ENCODE measurements at regions not wholly inside any gene's neighbourhood (a gene's known extent, or its start where the extent isn't known, plus 50 kb on each side); places are given as distances from the start of the nearest gene placed in this dataset.

- TF ChIP-seq TAF1 (IDR thresholded peaks at IDR 0.05; ENCODE audit: borderline replicate concordance, insufficient read depth, low read length) (no peak), FOXP2 (optimal IDR thresholded peaks at IDR 0.05; ENCODE audit: borderline replicate concordance, extremely low read depth, extremely low read length, insufficient read depth) (no peak), SIN3A (IDR thresholded peaks at IDR 0.05; ENCODE audit: borderline replicate concordance, insufficient read depth, low read length) (no peak), POLR2AphosphoS5 (IDR thresholded peaks at IDR 0.05; ENCODE audit: low read depth, low read length) (no peak), REST (IDR thresholded peaks at IDR 0.05; ENCODE audit: insufficient read depth in 1 of 2, low read depth in 2 of 2, low read length in 2 of 2) (no peak)
Observed at GRCh38 chr7:33779216-33779615, 126.1 kb upstream of the BMPER start.

GRCh38 chr7:33781167-33781566, 124.2 kb upstream of the BMPER start:
- no peak for TF ChIP-seq SIN3A (IDR thresholded peaks at IDR 0.05; ENCODE audit: borderline replicate concordance, insufficient read depth, low read length)
- TF ChIP-seq TAF1 (IDR thresholded peaks at IDR 0.05; ENCODE audit: borderline replicate concordance, insufficient read depth, low read length) = no peak
- no peak for TF ChIP-seq POLR2AphosphoS5 (IDR thresholded peaks at IDR 0.05; ENCODE audit: low read depth, low read length)
- TF ChIP-seq REST (IDR thresholded peaks at IDR 0.05; ENCODE audit: insufficient read depth in 1 of 2, low read depth in 2 of 2, low read length in 2 of 2) = no peak
- no peak for TF ChIP-seq FOXP2 (optimal IDR thresholded peaks at IDR 0.05; ENCODE audit: borderline replicate concordance, extremely low read depth, extremely low read length, insufficient read depth)

- TF ChIP-seq REST (IDR thresholded peaks at IDR 0.05; ENCODE audit: insufficient read depth in 1 of 2, low read depth in 2 of 2, low read length in 2 of 2) (no peak), SIN3A (IDR thresholded peaks at IDR 0.05; ENCODE audit: borderline replicate concordance, insufficient read depth, low read length) (no peak), FOXP2 (optimal IDR thresholded peaks at IDR 0.05; ENCODE audit: borderline replicate concordance, extremely low read depth, extremely low read length, insufficient read depth) (no peak), POLR2AphosphoS5 (IDR thresholded peaks at IDR 0.05; ENCODE audit: low read depth, low read length) (no peak), TAF1 (IDR thresholded peaks at IDR 0.05; ENCODE audit: borderline replicate concordance, insufficient read depth, low read length) (no peak)
Observed at GRCh38 chr7:33781796-33782195, 123.5 kb upstream of the BMPER start.

GRCh38 chr7:33784000-33784399, 121.3 kb upstream of the BMPER start:
- TF ChIP-seq POLR2AphosphoS5 (IDR thresholded peaks at IDR 0.05; ENCODE audit: low read depth, low read length) = no peak
- TF ChIP-seq FOXP2 (optimal IDR thresholded peaks at IDR 0.05; ENCODE audit: borderline replicate concordance, extremely low read depth, extremely low read length, insufficient read depth) = no peak
- no peak for TF ChIP-seq REST (IDR thresholded peaks at IDR 0.05; ENCODE audit: insufficient read depth in 1 of 2, low read depth in 2 of 2, low read length in 2 of 2)
- TF ChIP-seq TAF1 (IDR thresholded peaks at IDR 0.05; ENCODE audit: borderline replicate concordance, insufficient read depth, low read length) = no peak
- TF ChIP-seq SIN3A (IDR thresholded peaks at IDR 0.05; ENCODE audit: borderline replicate concordance, insufficient read depth, low read length) = no peak

GRCh38 chr7:33788531-33788930, 116.8 kb upstream of the BMPER start:
- TF ChIP-seq FOXP2 (optimal IDR thresholded peaks at IDR 0.05; ENCODE audit: borderline replicate concordance, extremely low read depth, extremely low read length, insufficient read depth) (no peak), SIN3A (IDR thresholded peaks at IDR 0.05; ENCODE audit: borderline replicate concordance, insufficient read depth, low read length) (no peak), REST (IDR thresholded peaks at IDR 0.05; ENCODE audit: insufficient read depth in 1 of 2, low read depth in 2 of 2, low read length in 2 of 2) (no peak), POLR2AphosphoS5 (IDR thresholded peaks at IDR 0.05; ENCODE audit: low read depth, low read length) (no peak), TAF1 (IDR thresholded peaks at IDR 0.05; ENCODE audit: borderline replicate concordance, insufficient read depth, low read length) (no peak)

Data from PFSK-1 (cell line).